MM.1S (cell line): ENCODE measurements at regions not wholly inside any gene's neighbourhood (a gene's known extent, or its start where the extent isn't known, plus 50 kb on each side); places are given as distances from the start of the nearest gene placed in this dataset.

ENCODE experiments used
- DNase-seq: peaks from one replicate; pipeline ENCODE4 v3.0.0-alpha.2; 2015
- H2AFZ ChIP-seq: fragments of 300-600 bp; sonication (generic); 2 replicates; pipeline ENCODE4 v1.6.0; 2016; ENCODE audit warnings: antibody characterized with exemption, low read length
- H3F3A ChIP-seq: fragments of 300-600 bp; sonication (generic); 2 replicates; pipeline ENCODE4 v1.6.1; 2016; ENCODE audit warnings: mild to moderate bottlenecking, antibody characterized with exemption, low read length, moderate library complexity, mixed read lengths; ENCODE audit not compliant: insufficient read depth
- H3K27ac ChIP-seq: fragments of 300-600 bp; sonication (generic); 2 replicates; pipeline ENCODE4 v1.5.1; 2016; ENCODE audit warnings: mild to moderate bottlenecking, low read length
- H3K27me3 ChIP-seq: fragments of 300-600 bp; sonication (generic); replicated peaks from 2 replicates; pipeline ENCODE4 v1.6.0; 2016; ENCODE audit warnings: low read length; ENCODE audit not compliant: insufficient read depth
- H3K36me3 ChIP-seq: fragments of 300-600 bp; sonication (generic); replicated peaks from 2 replicates; pipeline ENCODE4 v1.6.1; 2016; ENCODE audit warnings: mild to moderate bottlenecking, low read length, mixed read lengths; ENCODE audit not compliant: insufficient read depth
- H3K4me1 ChIP-seq: fragments of 300-600 bp; sonication (generic); 2 replicates; pipeline ENCODE4 v1.6.1; 2016; ENCODE audit warnings: low read length, mixed read lengths
- H3K4me2 ChIP-seq: fragments of 300-600 bp; sonication (generic); 2 replicates; pipeline ENCODE4 v1.6.0; 2016; ENCODE audit warnings: low read depth, low read length
- H3K4me3 ChIP-seq: fragments of 300-600 bp; sonication (generic); 2 replicates; pipeline ENCODE4 v1.5.1; 2016; ENCODE audit warnings: low read length, mixed read lengths
- H3K79me2 ChIP-seq: fragments of 300-600 bp; sonication (generic); 2 replicates; pipeline ENCODE4 v1.6.1; 2016; ENCODE audit warnings: mixed run types, low read length, mixed read lengths
- H3K9ac ChIP-seq: fragments of 300-600 bp; sonication (generic); 2 replicates; pipeline ENCODE4 v1.6.1; 2016; ENCODE audit warnings: low read length, mixed read lengths
- H3K9me2 ChIP-seq: fragments of 300-600 bp; sonication (generic); replicated peaks from 2 replicates; pipeline ENCODE4 v1.6.1; 2016; ENCODE audit warnings: mild to moderate bottlenecking, low read length, mixed read lengths; ENCODE audit not compliant: insufficient read depth
- H3K9me3 ChIP-seq: fragments of 300-600 bp; sonication (generic); replicated peaks from 2 replicates; pipeline ENCODE4 v1.6.1; 2016; ENCODE audit warnings: mild to moderate bottlenecking, low read length, mixed read lengths; ENCODE audit not compliant: insufficient read depth
- H4K20me1 ChIP-seq: fragments of 300-600 bp; sonication (generic); 2 replicates; pipeline ENCODE4 v1.6.1; 2016; ENCODE audit warnings: mild to moderate bottlenecking, low read length, moderate library complexity, mixed read lengths; ENCODE audit not compliant: insufficient read depth
- EZH2 ChIP-seq: fragments of 300-600 bp; sonication (generic); optimal IDR thresholded peaks from 2 replicates; pipeline ENCODE3; 2017; ENCODE audit warnings: low read depth, mild to moderate bottlenecking, antibody characterized with exemption, low read length, mixed read lengths
- EZH2phosphoT487 ChIP-seq: fragments of 300-600 bp; sonication (generic); IDR thresholded peaks from 2 replicates; pipeline ENCODE4 v1.6.1; 2018; ENCODE audit warnings: antibody characterized with exemption, low read length
- TF ChIP-seq, protein P1 (sequence below): fragments of 300-600 bp; sonication (generic); IDR thresholded peaks from 2 replicates; pipeline ENCODE4 v1.5.1; 2016; ENCODE audit warnings: antibody characterized with exemption, low read length, mixed read lengths

DNA sequence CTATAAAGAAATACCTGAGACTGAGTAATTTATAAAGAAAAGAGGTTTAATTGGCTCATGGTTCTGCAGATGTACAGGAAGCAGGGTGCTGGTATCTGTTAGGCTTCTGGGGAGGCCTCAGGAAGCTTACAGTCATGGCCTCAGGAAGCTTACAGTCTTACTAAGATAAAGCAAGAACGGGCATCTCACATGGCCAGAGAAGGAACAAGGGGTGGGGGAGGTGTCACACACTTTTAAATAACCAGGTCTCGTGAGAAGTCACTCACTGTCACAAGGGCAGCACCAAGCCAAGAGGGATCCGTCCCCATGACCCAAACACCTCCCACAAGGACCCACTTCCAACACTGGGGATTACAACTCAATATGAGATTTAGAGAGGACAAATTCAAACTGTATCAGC is 192.8 kb upstream of the B3GAT1 start:
- H3K36me3 ChIP-seq = no peaks in the 10 kb centered on the region
- no peaks in the 10 kb centered on the region for H3K79me2 ChIP-seq
- H3K4me2 ChIP-seq = no peak overlapping the region
- no peak overlapping the region for H3K4me3 ChIP-seq
- no peaks in the 10 kb centered on the region for H3K4me1 ChIP-seq
- H3K9ac ChIP-seq = no peak overlapping the region
- H4K20me1 ChIP-seq = no peaks in the 10 kb centered on the region
- no peaks in the 10 kb centered on the region for H3K27me3 ChIP-seq
- H3K9me2 ChIP-seq = no peaks in the 10 kb centered on the region
- H2AFZ ChIP-seq = no peak overlapping the region
- H3K27ac ChIP-seq = no peak overlapping the region
- H3F3A ChIP-seq = no peaks in the 10 kb centered on the region
- no peaks in the 10 kb centered on the region for H3K9me3 ChIP-seq
- TF ChIP-seq EZH2 (no peak), EZH2phosphoT487 (no peak)
- TF ChIP-seq, protein P1, sequence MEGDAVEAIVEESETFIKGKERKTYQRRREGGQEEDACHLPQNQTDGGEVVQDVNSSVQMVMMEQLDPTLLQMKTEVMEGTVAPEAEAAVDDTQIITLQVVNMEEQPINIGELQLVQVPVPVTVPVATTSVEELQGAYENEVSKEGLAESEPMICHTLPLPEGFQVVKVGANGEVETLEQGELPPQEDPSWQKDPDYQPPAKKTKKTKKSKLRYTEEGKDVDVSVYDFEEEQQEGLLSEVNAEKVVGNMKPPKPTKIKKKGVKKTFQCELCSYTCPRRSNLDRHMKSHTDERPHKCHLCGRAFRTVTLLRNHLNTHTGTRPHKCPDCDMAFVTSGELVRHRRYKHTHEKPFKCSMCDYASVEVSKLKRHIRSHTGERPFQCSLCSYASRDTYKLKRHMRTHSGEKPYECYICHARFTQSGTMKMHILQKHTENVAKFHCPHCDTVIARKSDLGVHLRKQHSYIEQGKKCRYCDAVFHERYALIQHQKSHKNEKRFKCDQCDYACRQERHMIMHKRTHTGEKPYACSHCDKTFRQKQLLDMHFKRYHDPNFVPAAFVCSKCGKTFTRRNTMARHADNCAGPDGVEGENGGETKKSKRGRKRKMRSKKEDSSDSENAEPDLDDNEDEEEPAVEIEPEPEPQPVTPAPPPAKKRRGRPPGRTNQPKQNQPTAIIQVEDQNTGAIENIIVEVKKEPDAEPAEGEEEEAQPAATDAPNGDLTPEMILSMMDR = no peak
- no peak for DNase-seq

DNA sequence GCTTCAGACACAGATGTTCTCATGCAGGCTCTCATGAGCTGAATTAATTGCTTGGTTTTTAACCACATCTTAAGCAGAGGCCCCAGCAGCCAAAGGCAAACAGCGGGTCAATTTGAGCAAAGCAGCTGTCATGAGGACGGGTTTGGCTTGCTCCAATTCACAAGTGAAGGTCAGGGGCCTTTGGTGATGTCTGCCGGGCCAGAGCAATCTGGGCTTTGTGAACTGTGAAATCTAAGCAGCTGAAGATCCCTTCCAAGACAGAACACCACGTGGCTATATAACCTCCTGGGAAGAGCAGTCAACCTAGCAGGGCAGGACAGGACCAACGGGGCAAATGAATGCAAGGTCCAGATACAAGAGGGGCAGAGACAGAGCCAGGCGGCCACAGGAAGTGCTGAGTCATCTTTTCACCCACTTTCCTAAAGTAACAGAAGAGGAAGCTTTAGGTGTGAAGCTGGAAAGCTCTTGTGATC is 187.3 kb upstream of the B3GAT1 start:
- H3K4me3 ChIP-seq = no peak overlapping the region
- no peaks in the 10 kb centered on the region for H3K36me3 ChIP-seq
- H4K20me1 ChIP-seq = no peaks in the 10 kb centered on the region
- no peaks in the 10 kb centered on the region for H3K79me2 ChIP-seq
- H3K9me3 ChIP-seq = no peaks in the 10 kb centered on the region
- no peaks in the 10 kb centered on the region for H3K4me1 ChIP-seq
- no peak overlapping the region for H2AFZ ChIP-seq
- DNase-seq = no peak
- no peak overlapping the region for H3K9ac ChIP-seq
- H3K9me2 ChIP-seq = no peaks in the 10 kb centered on the region
- H3K27me3 ChIP-seq = no peaks in the 10 kb centered on the region
- H3F3A ChIP-seq = no peaks in the 10 kb centered on the region
- TF ChIP-seq EZH2phosphoT487 (no peak), EZH2 (no peak)
- TF ChIP-seq, protein P1 = no peak
- no peak overlapping the region for H3K4me2 ChIP-seq
- no peak overlapping the region for H3K27ac ChIP-seq

DNA sequence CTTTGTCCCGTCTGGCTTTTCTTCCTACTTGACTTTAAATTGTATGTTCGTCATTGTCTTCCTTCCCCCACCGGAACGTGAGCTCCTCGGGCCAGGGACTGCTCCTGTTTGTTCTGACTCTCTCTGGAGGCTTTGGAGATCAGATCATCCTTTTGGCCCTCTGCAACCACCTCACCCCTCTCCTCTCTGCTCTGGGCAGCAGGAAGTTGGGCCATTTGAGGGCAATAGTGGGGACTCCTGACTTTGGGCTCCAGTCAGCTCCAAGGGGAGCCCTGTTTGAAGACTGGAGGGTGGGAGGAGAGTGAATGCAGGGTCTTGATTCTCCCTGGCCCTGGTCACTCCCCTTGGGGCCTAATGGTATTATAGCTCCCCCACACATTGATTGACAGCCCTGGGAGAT is 186.3 kb upstream of the B3GAT1 start:
- H3K36me3 ChIP-seq = no peaks in the 10 kb centered on the region
- no peaks in the 10 kb centered on the region for H3K79me2 ChIP-seq
- DNase-seq = no peak
- no peaks in the 10 kb centered on the region for H3K27me3 ChIP-seq
- TF ChIP-seq EZH2 (no peak), EZH2phosphoT487 (no peak)
- TF ChIP-seq, protein P1 = no peak
- H3K4me3 ChIP-seq = no peak overlapping the region
- no peaks in the 10 kb centered on the region for H3K9me3 ChIP-seq
- H3K9ac ChIP-seq = no peak overlapping the region
- H3K4me2 ChIP-seq = no peak overlapping the region
- no peaks in the 10 kb centered on the region for H4K20me1 ChIP-seq
- H3K4me1 ChIP-seq = no peaks in the 10 kb centered on the region
- no peaks in the 10 kb centered on the region for H3K9me2 ChIP-seq
- H3F3A ChIP-seq = no peaks in the 10 kb centered on the region
- no peak overlapping the region for H3K27ac ChIP-seq
- no peak overlapping the region for H2AFZ ChIP-seq
